Choroid plexus epithelial cell (primary cell): ENCODE measurements at regions not wholly inside any gene's neighbourhood (a gene's known extent, or its start where the extent isn't known, plus 50 kb on each side); places are given as distances from the start of the nearest gene placed in this dataset.

Experiments used
- DNase-seq: peaks from one replicate; pipeline ENCODE4 v3.0.0-alpha.2; 2010; ENCODE audit warnings: low read depth
- H3K4me3 ChIP-seq: 2 replicates; pipeline ENCODE4 v1.5.1; 2011; ENCODE audit warnings: low read depth, mild to moderate bottlenecking, control low read depth, low read length, moderate library complexity
- TF ChIP-seq, protein P1 (sequence below): conservative IDR thresholded peaks from 2 replicates; pipeline ENCODE4 v1.5.1; 2011; ENCODE audit warnings: low read depth, mild to moderate bottlenecking, control low read depth, inconsistent platforms, low read length, moderate library complexity

DNA sequence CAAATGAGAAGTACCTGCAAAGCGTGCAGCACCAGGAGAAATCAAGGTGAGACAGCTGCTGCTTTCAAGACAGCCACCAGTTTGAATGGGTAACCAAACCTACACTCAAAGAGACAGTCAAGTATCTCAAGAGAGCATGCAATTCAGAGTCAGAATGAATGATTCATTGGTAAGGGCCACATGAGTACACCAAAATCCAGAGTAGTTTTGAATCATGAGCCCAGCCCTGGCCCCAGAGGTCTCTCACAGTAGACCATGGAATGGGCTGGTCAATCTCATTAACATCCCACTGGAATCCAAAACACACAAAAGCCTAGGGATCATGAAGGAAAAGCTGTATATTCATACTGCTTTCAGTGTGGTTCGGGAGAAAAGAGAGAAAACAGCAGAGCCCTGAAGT, 242.8 kb downstream of the TBL1XR1 start:
- DNase-seq = no peak
- TF ChIP-seq, protein P1, sequence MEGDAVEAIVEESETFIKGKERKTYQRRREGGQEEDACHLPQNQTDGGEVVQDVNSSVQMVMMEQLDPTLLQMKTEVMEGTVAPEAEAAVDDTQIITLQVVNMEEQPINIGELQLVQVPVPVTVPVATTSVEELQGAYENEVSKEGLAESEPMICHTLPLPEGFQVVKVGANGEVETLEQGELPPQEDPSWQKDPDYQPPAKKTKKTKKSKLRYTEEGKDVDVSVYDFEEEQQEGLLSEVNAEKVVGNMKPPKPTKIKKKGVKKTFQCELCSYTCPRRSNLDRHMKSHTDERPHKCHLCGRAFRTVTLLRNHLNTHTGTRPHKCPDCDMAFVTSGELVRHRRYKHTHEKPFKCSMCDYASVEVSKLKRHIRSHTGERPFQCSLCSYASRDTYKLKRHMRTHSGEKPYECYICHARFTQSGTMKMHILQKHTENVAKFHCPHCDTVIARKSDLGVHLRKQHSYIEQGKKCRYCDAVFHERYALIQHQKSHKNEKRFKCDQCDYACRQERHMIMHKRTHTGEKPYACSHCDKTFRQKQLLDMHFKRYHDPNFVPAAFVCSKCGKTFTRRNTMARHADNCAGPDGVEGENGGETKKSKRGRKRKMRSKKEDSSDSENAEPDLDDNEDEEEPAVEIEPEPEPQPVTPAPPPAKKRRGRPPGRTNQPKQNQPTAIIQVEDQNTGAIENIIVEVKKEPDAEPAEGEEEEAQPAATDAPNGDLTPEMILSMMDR = no peak
- no peak overlapping the region for H3K4me3 ChIP-seq

DNA sequence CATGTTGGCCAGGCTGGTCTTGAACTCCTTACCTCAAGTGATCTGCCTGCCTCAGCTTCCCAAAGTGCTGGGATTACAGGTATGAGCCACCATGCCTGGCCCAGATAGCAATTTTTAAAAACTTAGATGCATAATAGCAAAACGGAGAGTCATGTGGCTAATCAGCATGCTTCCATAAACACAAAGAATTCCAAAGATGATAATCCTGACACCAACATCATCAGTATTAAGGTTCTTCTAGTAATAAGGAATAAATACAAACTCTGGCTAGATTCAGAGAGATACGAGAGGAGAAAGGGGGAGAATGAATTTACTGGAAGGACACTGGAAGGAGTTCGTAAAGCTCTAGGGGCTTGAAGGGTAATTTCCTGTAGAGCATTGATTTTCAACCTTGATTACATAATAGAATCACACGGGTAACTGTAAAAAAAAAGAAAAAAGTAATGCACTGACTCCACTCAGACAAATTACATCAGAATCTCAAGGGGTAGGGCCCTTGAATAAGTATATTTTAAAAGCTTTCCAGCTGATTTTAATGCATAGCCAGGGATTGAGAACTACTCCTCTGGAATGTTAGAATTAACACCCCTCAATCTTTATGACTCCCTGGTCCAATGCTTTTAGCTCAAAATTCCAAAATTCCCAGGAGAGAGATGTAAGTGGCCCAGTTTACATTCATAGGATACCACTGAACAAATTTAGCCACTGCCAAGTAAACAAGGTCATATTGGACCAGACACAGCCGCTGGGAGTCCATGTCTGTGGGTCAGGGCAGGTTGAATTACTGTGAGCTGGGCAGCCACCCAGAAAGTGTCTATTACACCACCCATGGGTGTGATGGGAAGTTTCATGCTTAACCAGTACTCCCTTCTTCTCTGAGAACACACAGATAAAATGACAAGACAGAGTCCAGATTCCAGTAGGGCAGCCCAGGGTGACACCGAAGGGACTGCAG, 243.9 kb downstream of the TBL1XR1 start:
- H3K4me3 ChIP-seq = no peak overlapping the region
- TF ChIP-seq, protein P1 = no peak
- DNase-seq = peak; percentile 95

DNA sequence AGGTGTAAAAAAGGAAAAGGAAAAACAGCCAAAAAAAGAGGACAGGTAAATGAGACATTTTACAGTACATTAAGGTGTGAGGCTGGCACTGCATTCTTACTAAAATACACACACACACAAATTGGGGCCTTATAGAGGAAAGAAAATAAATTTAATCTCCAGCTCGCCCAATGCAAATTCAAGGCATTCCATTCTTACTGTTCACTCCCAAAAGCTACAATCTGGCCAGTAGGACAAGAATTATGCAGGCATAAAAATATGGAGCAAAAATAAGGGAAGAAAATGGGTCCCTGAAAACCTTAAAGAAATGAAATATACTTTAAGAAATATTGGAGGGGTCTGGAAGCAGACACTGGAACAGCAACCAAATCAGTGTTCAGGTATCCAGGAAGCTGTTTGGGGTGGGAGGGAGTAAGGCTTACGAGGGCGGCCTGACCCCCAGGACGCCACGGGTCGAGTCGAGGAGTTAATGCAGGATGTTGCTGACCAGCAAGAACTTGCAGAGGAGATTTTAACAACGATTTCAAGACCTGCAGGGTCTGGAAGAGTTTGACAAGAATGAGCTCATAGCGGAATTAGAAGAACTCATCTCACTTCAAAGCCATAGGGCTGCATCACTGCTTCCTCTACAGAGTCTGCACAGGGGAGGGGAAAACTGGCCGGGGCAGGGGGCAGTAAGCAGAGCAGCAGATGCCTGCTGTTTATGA, 245.5 kb downstream of the TBL1XR1 start:
- TF ChIP-seq, protein P1 = no peak
- no peak overlapping the region for H3K4me3 ChIP-seq
- peak; percentile 44 for DNase-seq

DNA sequence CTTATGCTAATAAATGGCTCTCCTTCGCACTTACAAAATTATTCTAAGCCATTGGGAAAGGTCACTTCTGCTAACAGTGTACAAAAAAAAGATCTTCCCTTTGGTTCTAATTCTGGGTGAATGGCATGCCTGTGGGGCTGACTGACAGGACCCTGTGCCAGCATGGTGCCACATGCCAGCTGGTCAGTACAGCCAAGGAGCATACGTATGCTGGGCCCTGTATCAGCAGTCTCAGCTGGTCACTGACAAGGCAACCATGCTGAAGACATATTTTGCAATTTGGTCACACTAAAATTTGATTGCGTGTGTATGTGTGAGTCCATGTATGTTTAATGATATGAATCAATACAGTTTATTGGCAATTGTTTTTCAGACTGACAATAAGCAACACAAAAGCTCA, 246.1 kb downstream of the TBL1XR1 start:
- no peak for DNase-seq
- no peak overlapping the region for H3K4me3 ChIP-seq
- TF ChIP-seq, protein P1 = no peak

DNA sequence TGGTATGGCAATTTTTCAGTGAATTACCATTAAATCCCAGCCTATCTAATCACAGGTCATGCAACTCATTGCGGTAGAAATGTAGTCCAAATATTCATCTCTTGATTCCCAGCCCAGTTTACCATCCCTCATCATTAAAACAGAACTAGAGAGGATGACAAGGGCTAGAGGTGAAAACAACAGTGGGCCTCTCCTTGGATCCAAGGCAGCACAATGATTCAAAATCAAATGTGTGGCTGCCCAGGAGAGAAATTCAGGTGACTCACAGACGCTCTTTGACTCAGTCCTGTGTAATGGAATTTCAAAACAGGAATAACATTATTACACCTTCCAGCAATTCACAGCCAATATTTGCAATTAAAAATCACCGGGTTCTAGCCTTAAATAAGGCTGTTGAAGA, 246.5 kb downstream of the TBL1XR1 start:
- no peak overlapping the region for H3K4me3 ChIP-seq
- peak; percentile 54 for DNase-seq
- TF ChIP-seq, protein P1 = no peak

DNA sequence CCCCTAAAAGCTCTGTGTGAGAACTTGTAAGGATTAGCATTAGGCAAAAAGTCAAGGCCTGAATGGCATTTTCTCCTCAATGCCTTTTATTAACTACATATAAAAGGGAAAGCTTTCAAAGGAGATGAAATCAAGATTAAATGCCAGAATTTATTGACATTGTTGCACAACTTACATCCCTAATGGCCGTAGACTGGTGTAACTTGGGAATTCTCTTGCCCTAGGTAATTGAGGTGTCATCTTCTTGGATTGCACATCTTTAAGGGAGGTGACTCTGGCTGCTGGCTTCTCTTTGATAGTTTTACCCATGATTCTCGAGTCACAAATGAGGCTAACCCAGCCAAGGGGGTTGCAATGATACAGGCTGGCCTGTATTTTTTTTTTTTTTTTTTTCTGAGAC, 249.1 kb downstream of the TBL1XR1 start:
- no peak for DNase-seq
- TF ChIP-seq, protein P1 = no peak
- no peak overlapping the region for H3K4me3 ChIP-seq

DNA sequence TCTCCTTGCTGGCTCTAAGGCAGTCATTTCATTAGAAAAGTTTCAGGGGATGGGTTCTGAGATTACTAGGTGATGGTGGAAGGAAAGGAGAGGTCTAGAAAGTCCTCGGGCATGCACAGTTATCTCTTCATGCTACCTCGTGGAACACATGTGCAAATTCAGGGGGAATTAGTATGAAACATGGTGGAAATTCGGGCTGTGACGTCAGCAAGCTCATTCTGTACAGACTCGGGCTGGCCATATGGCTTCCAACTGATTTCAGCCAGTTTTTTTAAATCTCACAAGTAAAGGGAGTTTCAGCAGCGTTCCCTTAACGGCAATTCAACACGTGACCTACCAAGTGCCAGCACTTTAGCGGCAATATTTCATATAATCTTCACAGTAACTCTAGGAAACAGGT, 251.1 kb downstream of the TBL1XR1 start:
- H3K4me3 ChIP-seq = no peak overlapping the region
- no peak for DNase-seq
- TF ChIP-seq, protein P1 = no peak
